Naive thymus-derived CD4-positive, alpha-beta T cell (primary cell): ENCODE measurements at regions not wholly inside any gene's neighbourhood (a gene's known extent, or its start where the extent isn't known, plus 50 kb on each side); places are given as distances from the start of the nearest gene placed in this dataset.

ENCODE experiments used
- ATAC-seq: fragments of 150-1000 bp; cut with Tn5 transposase; 2 replicates; pipeline ENCODE4 v1.10.0; 2021; ENCODE audit warnings: mild to moderate bottlenecking, moderate library complexity
- CTCF ChIA-PET: fragments of 350-600 bp; sonication (Branson Sonifier 250); formaldehyde crosslinking; loops from one replicate; lab custom pipeline; 2021; ENCODE audit warnings: antibody characterized with exemption; lab: Charles Lee
- POLR2A ChIA-PET: fragments of 350-600 bp; sonication (Branson Sonifier 250); formaldehyde crosslinking; loops from one replicate; lab custom pipeline; 2021; ENCODE audit warnings: antibody characterized with exemption, inconsistent platforms; lab: Charles Lee
- DNase-seq, 9 donors: peaks; one replicate each; pipeline versions ENCODE4 v3.0.0 to v3.0.0-alpha.2; 2020 to 2022; ENCODE audit warnings: mixed read lengths in 1 of 9
- H3K27ac ChIP-seq: one replicate; pipeline ENCODE4 v1.7.0; 2013; ENCODE audit warnings: mild to moderate bottlenecking, low read depth, low read length, moderate library complexity
- H3K27me3 ChIP-seq, 2 donors: one replicate each; pipeline ENCODE4 v1.7.0; 2013; ENCODE audit warnings: low read length in 2 of 2, mild to moderate bottlenecking in 2 of 2, moderate library complexity in 2 of 2; ENCODE audit not compliant: control insufficient read depth in 2 of 2, insufficient read depth in 2 of 2
- H3K36me3 ChIP-seq, 3 experiments: 1 replicate in 2 of 3; 2 replicates in 1 of 3; pipeline ENCODE4 v1.7.0; 2013; ENCODE audit warnings: low read length in 3 of 3, mild to moderate bottlenecking in 3 of 3, moderate library complexity in 1 of 3; ENCODE audit not compliant: insufficient read depth in 3 of 3, control insufficient read depth in 2 of 3
- H3K4me1 ChIP-seq, 2 donors: one replicate each; pipeline ENCODE4 v1.7.0; 2013; ENCODE audit warnings: low read length in 2 of 2, mild to moderate bottlenecking in 2 of 2, moderate library complexity in 1 of 2; ENCODE audit not compliant: control insufficient read depth in 2 of 2, insufficient read depth in 2 of 2
- H3K4me3 ChIP-seq: 2 replicates; pipeline ENCODE4 v1.7.0; 2013; ENCODE audit warnings: mild to moderate bottlenecking, low read length
- H3K9me3 ChIP-seq, 3 experiments: 1 replicate in 2 of 3; 2 replicates in 1 of 3; pipeline ENCODE4 v1.7.0; 2013; ENCODE audit warnings: low read length in 3 of 3; ENCODE audit not compliant: control insufficient read depth in 2 of 3
- H3K27ac Mint-ChIP-seq, 9 donors: one replicate each; pipeline ENCODE4 v1.8.0; 2020 to 2022; ENCODE audit warnings: mixed read lengths in 9 of 9, mild to moderate bottlenecking in 8 of 9, moderate library complexity in 5 of 9, inconsistent platforms in 2 of 9
- H3K27me3 Mint-ChIP-seq, 5 donors: one replicate each; pipeline ENCODE4 v1.8.0; 2021 to 2022; ENCODE audit warnings: mixed read lengths in 5 of 5, mild to moderate bottlenecking in 1 of 5
- H3K36me3 Mint-ChIP-seq, 5 donors: one replicate each; pipeline ENCODE4 v1.8.0; 2020 to 2022; ENCODE audit warnings: mixed read lengths in 5 of 5, mild to moderate bottlenecking in 3 of 5, inconsistent platforms in 1 of 5
- H3K4me1 Mint-ChIP-seq, 7 donors: one replicate each; pipeline ENCODE4 v1.8.0; 2020 to 2022; ENCODE audit warnings: mixed read lengths in 7 of 7, mild to moderate bottlenecking in 3 of 7, inconsistent platforms in 1 of 7
- H3K4me3 Mint-ChIP-seq, 10 donors: one replicate each; pipeline ENCODE4 v1.8.0; 2020 to 2022; ENCODE audit warnings: mild to moderate bottlenecking in 10 of 10, mixed read lengths in 10 of 10, moderate library complexity in 6 of 10, inconsistent platforms in 2 of 10
- H3K9me3 Mint-ChIP-seq, 11 donors: one replicate each; pipeline ENCODE4 v1.8.0; 2020 to 2022; ENCODE audit warnings: mixed read lengths in 11 of 11, mild to moderate bottlenecking in 4 of 11, inconsistent platforms in 1 of 11, moderate library complexity in 1 of 11
- intact Hi-C, 2 donors: fragments of 100-400 bp; cut with micrococcal nuclease; formaldehyde crosslinking; loops; one replicate each; pipeline ENCODE4 v1.15.1; 2023

- CTCF ChIA-PET, result no interaction called here
- no peaks in the 10 kb centered on the region for H3K9me3 Mint-ChIP-seq
- no peak for ATAC-seq
Measured at GRCh38 chr7:1296356-1296981, 63.8 kb downstream of the UNCX start.

GRCh38 chr7:1297017-1297960 lies 64.6 kb downstream of the UNCX start:
- H3K4me3 ChIP-seq, result no peak overlapping the region
- H3K9me3 Mint-ChIP-seq, result no peaks in the 10 kb centered on the region
- no peak overlapping the region for H3K27ac ChIP-seq
- CTCF ChIA-PET, result no interaction called here
- H3K9me3 ChIP-seq, result no peaks in the 10 kb centered on the region
- no peaks in the 10 kb centered on the region for H3K4me1 ChIP-seq
- H3K27me3 ChIP-seq, result no peaks in the 10 kb centered on the region
- no peak for DNase-seq
- intact Hi-C loops, result no loop called here
- no peaks in the 10 kb centered on the region for H3K4me1 Mint-ChIP-seq
- no peaks in the 10 kb centered on the region for H3K36me3 Mint-ChIP-seq
- no peak overlapping the region for H3K27ac Mint-ChIP-seq
- no peak for ATAC-seq
- H3K27me3 Mint-ChIP-seq, result peaks cover 3 to 21% (median 8%) of the 10 kb centered on the region in 5 donors
- H3K4me3 Mint-ChIP-seq, result no peak overlapping the region
- POLR2A ChIA-PET, result no interaction called here
- H3K36me3 ChIP-seq, result no peaks in the 10 kb centered on the region

More at GRCh38 chr7:1296356-1296981, 63.8 kb downstream of the UNCX start:
- DNase-seq, result no peak
- Histone ChIP-seq H3K4me3 (no peak overlapping the region), H3K4me1 (no peaks in the 10 kb centered on the region), H3K27ac (no peak overlapping the region), H3K36me3 (no peaks in the 10 kb centered on the region), H3K9me3 (no peaks in the 10 kb centered on the region), H3K27me3 (no peaks in the 10 kb centered on the region)
- Mint-ChIP-seq H3K27ac (no peak overlapping the region), H3K36me3 (no peaks in the 10 kb centered on the region), H3K4me1 (peaks cover 0 to 2% (median 0%) of the 10 kb centered on the region in 7 donors), H3K4me3 (no peak overlapping the region), H3K27me3 (peaks cover 6 to 27% (median 10%) of the 10 kb centered on the region in 5 donors)
- POLR2A ChIA-PET, result interaction anchor here (0.6 kb wide), 1 partner anchor 164 kb away, joined by 6 read pairs; no protein-coding TSS in a partner anchor
- intact Hi-C loops, result no loop called here

- ChIA-PET POLR2A (no interaction called here), CTCF (no interaction called here)
- Mint-ChIP-seq H3K27me3 (peaks cover 3 to 21% (median 9%) of the 10 kb centered on the region in 5 donors), H3K9me3 (no peaks in the 10 kb centered on the region), H3K27ac (no peak overlapping the region), H3K4me3 (no peak overlapping the region), H3K36me3 (no peaks in the 10 kb centered on the region), H3K4me1 (no peaks in the 10 kb centered on the region)
- DNase-seq (no peak), ATAC-seq (no peak)
- Histone ChIP-seq H3K4me1 (no peaks in the 10 kb centered on the region), H3K27ac (no peak overlapping the region), H3K4me3 (no peak overlapping the region), H3K27me3 (no peaks in the 10 kb centered on the region), H3K9me3 (no peaks in the 10 kb centered on the region), H3K36me3 (no peaks in the 10 kb centered on the region)
- intact Hi-C loops, result no loop called here
Measured at GRCh38 chr7:1298051-1298930, 65.6 kb downstream of the UNCX start.

GRCh38 chr7:1298931-1299885 lies 66.5 kb downstream of the UNCX start:
- Histone ChIP-seq H3K9me3 (no peaks in the 10 kb centered on the region), H3K27ac (no peak overlapping the region), H3K36me3 (no peaks in the 10 kb centered on the region), H3K4me1 (no peaks in the 10 kb centered on the region), H3K4me3 (no peak overlapping the region), H3K27me3 (no peaks in the 10 kb centered on the region)
- Mint-ChIP-seq H3K4me3 (no peak overlapping the region), H3K9me3 (no peaks in the 10 kb centered on the region), H3K27ac (no peak overlapping the region), H3K36me3 (no peaks in the 10 kb centered on the region), H3K27me3 (peaks cover 3 to 24% (median 12%) of the 10 kb centered on the region in 5 donors), H3K4me1 (no peaks in the 10 kb centered on the region)
- intact Hi-C loops, result no loop called here
- ATAC-seq (no peak), DNase-seq (no peak)
- ChIA-PET POLR2A (no interaction called here), CTCF (no interaction called here)

- Mint-ChIP-seq H3K9me3 (no peaks in the 10 kb centered on the region), H3K36me3 (no peaks in the 10 kb centered on the region), H3K4me3 (no peak overlapping the region), H3K27me3 (peaks cover 3 to 30% (median 14%) of the 10 kb centered on the region in 5 donors), H3K4me1 (no peaks in the 10 kb centered on the region), H3K27ac (no peak overlapping the region)
- Histone ChIP-seq H3K4me1 (no peaks in the 10 kb centered on the region), H3K36me3 (no peaks in the 10 kb centered on the region), H3K27me3 (no peaks in the 10 kb centered on the region), H3K4me3 (no peak overlapping the region), H3K9me3 (no peaks in the 10 kb centered on the region), H3K27ac (no peak overlapping the region)
- ATAC-seq (no peak), DNase-seq (no peak)
- POLR2A ChIA-PET, result no interaction called here
- intact Hi-C loops, result no loop called here
- CTCF ChIA-PET, result no interaction called here
Measured at GRCh38 chr7:1300206-1300605, 67.5 kb downstream of the UNCX start.

GRCh38 chr7:1300636-1301035 lies 68.0 kb downstream of the UNCX start:
- H3K27me3 ChIP-seq, result no peaks in the 10 kb centered on the region
- Mint-ChIP-seq H3K27me3 (peaks cover 3 to 30% (median 15%) of the 10 kb centered on the region in 5 donors), H3K4me3 (no peak overlapping the region), H3K9me3 (no peaks in the 10 kb centered on the region), H3K4me1 (no peaks in the 10 kb centered on the region), H3K27ac (no peak overlapping the region), H3K36me3 (no peaks in the 10 kb centered on the region)
- ChIA-PET POLR2A (no interaction called here), CTCF (no interaction called here)
- no peaks in the 10 kb centered on the region for H3K36me3 ChIP-seq
- intact Hi-C loops, result no loop called here
- ATAC-seq, result no peak
- DNase-seq, result no peak
- no peak overlapping the region for H3K4me3 ChIP-seq
- H3K4me1 ChIP-seq, result no peaks in the 10 kb centered on the region
- no peak overlapping the region for H3K27ac ChIP-seq
- no peaks in the 10 kb centered on the region for H3K9me3 ChIP-seq
